ENCODE measurements at regions not wholly inside any gene's neighbourhood (a gene's known extent, or its start where the extent isn't known, plus 50 kb on each side); places are given as distances from the start of the nearest gene placed in this dataset.

GRCh38 chr11:69209421-69210309 lies 53.9 kb downstream of the SMIM38 start:
- no peak overlapping the region for H3K27ac Mint-ChIP-seq
- peaks cover 7% of the 10 kb centered on the region for H3K27me3 Mint-ChIP-seq
- intact Hi-C loops (cut with micrococcal nuclease): loop anchor here (5.0 kb wide), 1 partner anchor 107 kb away; no protein-coding TSS in a partner anchor
- H3K4me1 Mint-ChIP-seq: peaks cover 33% of the 10 kb centered on the region
- no peak for TF ChIP-seq CTCF (IDR thresholded peaks at IDR 0.05)
- DNase-seq (no peak), ATAC-seq (ENCODE audit: low read depth) (no peak)
- H3K36me3 Mint-ChIP-seq (ENCODE audit: low read depth): no peaks in the 10 kb centered on the region
- POLR2A ChIA-PET: no interaction called here
- peaks cover 5% of the 10 kb centered on the region for H3K9me3 Mint-ChIP-seq
- CTCF ChIA-PET: no interaction called here
- H3K4me3 Mint-ChIP-seq: no peak overlapping the region

- no peak overlapping the region for H3K27ac Mint-ChIP-seq
- ATAC-seq (ENCODE audit: low read depth) (peak; percentile 37), DNase-seq (no peak)
- no peak for TF ChIP-seq CTCF (IDR thresholded peaks at IDR 0.05)
- intact Hi-C loops (cut with micrococcal nuclease): loop anchor here (5.0 kb wide), 1 partner anchor 108 kb away; no protein-coding TSS in a partner anchor
- CTCF ChIA-PET: no interaction called here
- H3K27me3 Mint-ChIP-seq: peaks cover 7% of the 10 kb centered on the region
- no peaks in the 10 kb centered on the region for H3K36me3 Mint-ChIP-seq (ENCODE audit: low read depth)
- no peak overlapping the region for H3K4me3 Mint-ChIP-seq
- POLR2A ChIA-PET: no interaction called here
- H3K9me3 Mint-ChIP-seq: peaks cover 5% of the 10 kb centered on the region
- peaks cover 33% of the 10 kb centered on the region for H3K4me1 Mint-ChIP-seq
These were observed 54.7 kb downstream of the SMIM38 start for GRCh38 chr11:69210310-69211035.

GRCh38 chr11:69211540-69211919 lies 55.8 kb downstream of the SMIM38 start:
- no peaks in the 10 kb centered on the region for H3K36me3 Mint-ChIP-seq (ENCODE audit: low read depth)
- intact Hi-C loops (cut with micrococcal nuclease): loop anchor here (5.0 kb wide), 1 partner anchor 109 kb away; no protein-coding TSS in a partner anchor
- no peak for TF ChIP-seq CTCF (IDR thresholded peaks at IDR 0.05)
- peak overlapping the region; percentile 13 for H3K27ac Mint-ChIP-seq
- no peak overlapping the region for H3K4me3 Mint-ChIP-seq
- H3K27me3 Mint-ChIP-seq: peaks cover 7% of the 10 kb centered on the region
- peaks cover 5% of the 10 kb centered on the region for H3K9me3 Mint-ChIP-seq
- no peak for ATAC-seq (ENCODE audit: low read depth)
- DNase-seq: no peak
- ChIA-PET CTCF (no interaction called here), POLR2A (no interaction called here)
- peaks cover 33% of the 10 kb centered on the region for H3K4me1 Mint-ChIP-seq

- peaks cover 7% of the 10 kb centered on the region for H3K27me3 Mint-ChIP-seq
- ChIA-PET POLR2A (no interaction called here), CTCF (no interaction called here)
- no peak overlapping the region for H3K4me3 Mint-ChIP-seq
- intact Hi-C loops (cut with micrococcal nuclease): loop anchor here (2.0 to 5.0 kb wide), 2 partner anchors 85 to 110 kb away; no protein-coding TSS in a partner anchor
- DNase-seq (peak; percentile 10), ATAC-seq (ENCODE audit: low read depth) (no peak)
- peak overlapping the region; percentile 13 for H3K27ac Mint-ChIP-seq
- H3K36me3 Mint-ChIP-seq (ENCODE audit: low read depth): no peaks in the 10 kb centered on the region
- H3K4me1 Mint-ChIP-seq: peaks cover 33% of the 10 kb centered on the region
- peaks cover 5% of the 10 kb centered on the region for H3K9me3 Mint-ChIP-seq
- TF ChIP-seq CTCF (IDR thresholded peaks at IDR 0.05): no peak
These were observed 56.4 kb downstream of the SMIM38 start for GRCh38 chr11:69211920-69212797.
